H1 (cell line): ENCODE measurements at regions not wholly inside any gene's neighbourhood (a gene's known extent, or its start where the extent isn't known, plus 50 kb on each side); places are given as distances from the start of the nearest gene placed in this dataset.

Experiments
- ASH2L ChIP-seq: fragments of 200-600, 300-600 bp; sonication (generic); IDR thresholded peaks from one replicate; pipeline ENCODE4 v1.7.1; 2017; ENCODE audit warnings: low read length
- CBX5 ChIP-seq: fragments of 300-800, 300-1000 bp; sonication (generic); IDR thresholded peaks from 2 replicates; pipeline ENCODE4 v1.7.1; 2016; ENCODE audit warnings: antibody characterized with exemption, low read length, low read depth
- FOSL1 ChIP-seq: IDR thresholded peaks from 2 replicates; pipeline ENCODE4 v1.6.1; 2011; ENCODE audit warnings: mild to moderate bottlenecking, low read depth, low read length, moderate library complexity; ENCODE audit not compliant: insufficient read depth
- NANOG ChIP-seq: IDR thresholded peaks from 2 replicates; pipeline ENCODE4 v1.6.1; 2011; ENCODE audit warnings: low read length, low read depth, mild to moderate bottlenecking, inconsistent platforms; ENCODE audit not compliant: insufficient read depth, poor library complexity, severe bottlenecking
- SP2 ChIP-seq: IDR thresholded peaks from 2 replicates; pipeline ENCODE4 v1.6.1; 2012; ENCODE audit warnings: mild to moderate bottlenecking, low read length, inconsistent platforms
- USF2 ChIP-seq: IDR thresholded peaks from 2 replicates; pipeline ENCODE4 v1.6.1; 2011; ENCODE audit warnings: low read length, improper control_type of control experiment

- TF ChIP-seq ASH2L (no peak), CBX5 (no peak), SP2 (no peak), USF2 (no peak), NANOG (no peak), FOSL1 (no peak)
Measured at GRCh38 chr4:17327591-17327990, 184.3 kb downstream of the QDPR start (continued).
